GM12875 (cell line): ENCODE measurements at regions not wholly inside any gene's neighbourhood (a gene's known extent, or its start where the extent isn't known, plus 50 kb on each side); places are given as distances from the start of the nearest gene placed in this dataset.

ENCODE experiments used
- H3K4me3 ChIP-seq: one replicate; pipeline ENCODE4 v1.5.1; 2011; ENCODE audit warnings: low read depth, low read length, control low read depth
- CTCF ChIP-seq: IDR thresholded peaks from 2 replicates; pipeline ENCODE4 v1.5.1; 2011; ENCODE audit warnings: low read depth, mild to moderate bottlenecking, control low read depth, inconsistent platforms, low read length, moderate library complexity, borderline replicate concordance; ENCODE audit not compliant: insufficient read depth

- H3K4me3 ChIP-seq, result no peak overlapping the region
- TF ChIP-seq CTCF, result no peak
These were observed 58.3 kb upstream of the XCR1 start for GRCh38 chr3:46085421-46086082.

GRCh38 chr3:46083956-46084355 lies 56.7 kb upstream of the XCR1 start:
- TF ChIP-seq CTCF, result no peak
- H3K4me3 ChIP-seq, result no peak overlapping the region

- H3K4me3 ChIP-seq, result no peak overlapping the region
- no peak for TF ChIP-seq CTCF
These were observed 55.6 kb upstream of the XCR1 start for GRCh38 chr3:46082849-46083248.

- no peak overlapping the region for H3K4me3 ChIP-seq
- no peak for TF ChIP-seq CTCF
These were observed 54.7 kb upstream of the XCR1 start for GRCh38 chr3:46082021-46082420.

GRCh38 chr3:46080969-46081345 lies 53.7 kb upstream of the XCR1 start:
- H3K4me3 ChIP-seq, result no peak overlapping the region
- no peak for TF ChIP-seq CTCF

- no peak for TF ChIP-seq CTCF
- H3K4me3 ChIP-seq, result no peak overlapping the region
These were observed 53.1 kb upstream of the XCR1 start for GRCh38 chr3:46080124-46080968.
